A549 (cell line): ENCODE measurements at regions not wholly inside any gene's neighbourhood (a gene's known extent, or its start where the extent isn't known, plus 50 kb on each side); places are given as distances from the start of the nearest gene placed in this dataset.
A peak's percentile ranks its signal among the peaks of the same experiment; 100 is the strongest.

Experiments used
- ATAC-seq, 2 experiments: fragments of 200-7000 bp in 1 of 2; fragments of >200 bp in 1 of 2; cut with Nextera tagmentation in 1 of 2; cut with Tn5 transposase in 1 of 2; 3 replicates each; pipeline versions ENCODE4 v1.8.0 to v1.9.1; 2018 to 2020; ENCODE audit warnings: mild to moderate bottlenecking in 1 of 2, moderate library complexity in 1 of 2
- CTCF ChIA-PET: fragments of 300-600 bp; sonication (Branson Sonifier 250); formaldehyde crosslinking; extraction: SDS; loops from one replicate; lab custom pipeline; 2021; ENCODE audit warnings: antibody characterized with exemption, inconsistent platforms; lab: Yijun Ruan, JAX
- POLR2A ChIA-PET: fragments of 350-600 bp; formaldehyde crosslinking; extraction: SDS; loops from one replicate; lab custom pipeline; 2021; ENCODE audit warnings: antibody characterized with exemption, inconsistent platforms; lab: Yijun Ruan, JAX
- DNase-seq, 2 experiments: peaks; one replicate each; pipeline versions ENCODE4 v3.0.0 to v3.0.0-alpha.2; 2011 to 2016; ENCODE audit warnings: low read depth in 1 of 2, low spot score in 1 of 2
- FAIRE-seq: peaks from 2 replicates; lab custom pipeline; 2011; peaks lifted over from hg19 to GRCh38; lab: Jason Lieb, UNC
- H3K27ac ChIP-seq, 2 experiments: fragments of >200 bp; sonication (Bioruptor Twin); formaldehyde crosslinking; 3 replicates each; pipeline ENCODE4 v1.5.1; 2016 to 2017
- H3K4me1 ChIP-seq: fragments of >200 bp; sonication (Bioruptor Twin); formaldehyde crosslinking; 3 replicates; pipeline ENCODE4 v1.6.1; 2016
- H3K4me2 ChIP-seq: fragments of >200 bp; sonication (Bioruptor Twin); formaldehyde crosslinking; 3 replicates; pipeline ENCODE4 v1.6.1; 2016
- H3K4me3 ChIP-seq: fragments of >200 bp; sonication (Bioruptor Twin); formaldehyde crosslinking; 3 replicates; pipeline ENCODE4 v1.5.1; 2016
- H3K9me3 ChIP-seq: fragments of >200 bp; sonication (Bioruptor Twin); formaldehyde crosslinking; 3 replicates; pipeline ENCODE4 v1.6.1; 2016
- ATOH8 ChIP-seq: fragments of 250-450 bp; sonication (Bioruptor Pico); IDR thresholded peaks from 2 replicates; pipeline ENCODE4 v1.5.0; 2020; ENCODE audit warnings: low read depth, mild to moderate bottlenecking, moderate library complexity
- BCL3 ChIP-seq: fragments of >200 bp; sonication (Bioruptor Twin); formaldehyde crosslinking; IDR thresholded peaks from 3 replicates; pipeline ENCODE4 v1.6.1; 2016
- BHLHE40 ChIP-seq: IDR thresholded peaks from 2 replicates; pipeline ENCODE4 v1.6.1; 2012; ENCODE audit warnings: low read depth, low read length, inconsistent platforms
- CBX8 ChIP-seq: fragments of 200-600 bp; sonication (generic); IDR thresholded peaks from 2 replicates; pipeline ENCODE4 v1.6.1; 2016
- CEBPB ChIP-seq, 2 experiments: fragments of >200 bp in 1 of 2; sonication (Bioruptor Twin) in 1 of 2; formaldehyde crosslinking in 1 of 2; IDR thresholded peaks; 2 replicates each; pipeline ENCODE4 v1.6.1; 2012 to 2016
- CHD2 ChIP-seq: fragments of 150-350 bp; IDR thresholded peaks from 2 replicates; pipeline ENCODE4 v1.6.1; 2014; ENCODE audit warnings: low read length; ENCODE audit not compliant: partially characterized antibody
- E2F6 ChIP-seq: IDR thresholded peaks from 2 replicates; pipeline ENCODE4 v1.6.1; 2012; ENCODE audit warnings: low read depth, borderline replicate concordance
- EHMT2 ChIP-seq: fragments of 200-600 bp; sonication (generic); IDR thresholded peaks from 2 replicates; pipeline ENCODE4 v1.6.1; 2016; ENCODE audit warnings: antibody characterized with exemption, low read depth, mild to moderate bottlenecking, moderate library complexity
- ESRRA ChIP-seq: fragments of 150-350 bp; IDR thresholded peaks from 2 replicates; pipeline ENCODE4 v1.6.1; 2014; ENCODE audit warnings: mild to moderate bottlenecking, low read length, borderline replicate concordance
- FOSB ChIP-seq: fragments of 250-450 bp; sonication (Bioruptor Pico); IDR thresholded peaks from 2 replicates; pipeline ENCODE4 v1.5.0; 2020; ENCODE audit warnings: mild to moderate bottlenecking, moderate library complexity
- FOSL2 ChIP-seq, 2 experiments: fragments of 450-650 bp in 1 of 2; fragments of >200 bp in 1 of 2; sonication (Bioruptor Twin) in 1 of 2; formaldehyde crosslinking; IDR thresholded peaks; 2 replicates each; pipeline versions ENCODE4 v1.5.0 to v1.6.1; 2016 to 2020; ENCODE audit warnings: mild to moderate bottlenecking in 1 of 2, moderate library complexity in 1 of 2
- FOXS1 ChIP-seq: fragments of 250-450 bp; sonication (Bioruptor Pico); IDR thresholded peaks from 2 replicates; pipeline ENCODE4 v1.5.0; 2020; ENCODE audit warnings: mild to moderate bottlenecking, moderate library complexity
- HEYL ChIP-seq: fragments of 250-450 bp; sonication (Bioruptor Pico); IDR thresholded peaks from 2 replicates; pipeline ENCODE4 v1.8.0; 2021; ENCODE audit warnings: mild to moderate bottlenecking, moderate library complexity
- JUN ChIP-seq, 2 experiments: fragments of >200 bp; sonication (Bioruptor Twin); formaldehyde crosslinking; IDR thresholded peaks; 2 replicates in 1 of 2; 3 replicates in 1 of 2; pipeline ENCODE4 v1.6.1; 2016 to 2017
- MAFK ChIP-seq: fragments of 450-650 bp; IDR thresholded peaks from 2 replicates; pipeline ENCODE4 v1.6.1; 2014; ENCODE audit not compliant: partially characterized antibody
- MAX ChIP-seq: IDR thresholded peaks from 2 replicates; pipeline ENCODE4 v1.6.1; 2012
- MYC ChIP-seq: IDR thresholded peaks from 2 replicates; pipeline ENCODE4 v1.6.1; 2012; ENCODE audit warnings: mild to moderate bottlenecking, inconsistent platforms, low read length, improper control_type of control experiment, borderline replicate concordance
- NFE2L2 ChIP-seq: fragments of 150-350 bp; conservative IDR thresholded peaks from 2 replicates; pipeline ENCODE4 v1.6.1; 2014; ENCODE audit warnings: low read length
- NPAS2 ChIP-seq: fragments of 250-450 bp; sonication (Bioruptor Pico); IDR thresholded peaks from 2 replicates; pipeline ENCODE4 v1.8.0; 2022; ENCODE audit warnings: mild to moderate bottlenecking, moderate library complexity, borderline replicate concordance
- NR3C1 ChIP-seq: fragments of >200 bp; sonication (Bioruptor Twin); formaldehyde crosslinking; IDR thresholded peaks from 3 replicates; pipeline ENCODE4 v1.6.1; 2017
- PHF8 ChIP-seq: fragments of 200-600 bp; sonication (generic); IDR thresholded peaks from 2 replicates; pipeline ENCODE4 v1.6.1; 2016; ENCODE audit warnings: low read depth, mild to moderate bottlenecking, antibody characterized with exemption, moderate library complexity, borderline replicate concordance
- POLR2A ChIP-seq: IDR thresholded peaks from 2 replicates; pipeline ENCODE4 v1.6.1; 2012; ENCODE audit warnings: mild to moderate bottlenecking, low read length
- POLR2AphosphoS2 ChIP-seq: conservative IDR thresholded peaks from 2 replicates; pipeline ENCODE4 v1.6.1; 2012; ENCODE audit warnings: low read length, improper control_type of control experiment, inconsistent platforms
- RCOR1 ChIP-seq: fragments of 150-350 bp; IDR thresholded peaks from 2 replicates; pipeline ENCODE4 v1.6.1; 2014; ENCODE audit warnings: antibody characterized with exemption, low read length, low read depth
- RFX5 ChIP-seq: fragments of 450-650 bp; IDR thresholded peaks from 2 replicates; pipeline ENCODE4 v1.7.1; 2014; ENCODE audit warnings: antibody characterized with exemption, mild to moderate bottlenecking, moderate library complexity
- TFCP2L1 ChIP-seq: fragments of 250-450 bp; sonication (Bioruptor Pico); IDR thresholded peaks from 2 replicates; pipeline ENCODE4 v1.5.0; 2021; ENCODE audit warnings: mild to moderate bottlenecking
- USF2 ChIP-seq: fragments of 450-650 bp; IDR thresholded peaks from 2 replicates; pipeline ENCODE4 v1.6.1; 2014; ENCODE audit warnings: antibody characterized with exemption
- ZC3H11A ChIP-seq: fragments of 450-650 bp; IDR thresholded peaks from 2 replicates; pipeline ENCODE4 v1.6.1; 2014; ENCODE audit warnings: antibody characterized with exemption, mild to moderate bottlenecking
- ZNF302 ChIP-seq: fragments of 250-450 bp; sonication (Bioruptor Pico); IDR thresholded peaks from 2 replicates; pipeline ENCODE4 v1.9.0; 2021; ENCODE audit warnings: inconsistent platforms, mild to moderate bottlenecking, moderate library complexity
- ZSCAN20 ChIP-seq: fragments of 250-450 bp; sonication (Bioruptor Pico); IDR thresholded peaks from 2 replicates; pipeline ENCODE4 v1.8.0; 2022; ENCODE audit warnings: mild to moderate bottlenecking, moderate library complexity
- WGBS: methylation state at CpG from one replicate; pipeline ENCODE4 v1.1.6; 2017; ENCODE audit errors: missing lambda C conversion rate; 5-methylcytosine and 5-hydroxymethylcytosine counted together

GRCh38 chr9:74348777-74349176 is 148.4 kb upstream of the RORB start:
- 2% methylated on average over 3 of the region's 3 CpGs for WGBS
- no peak overlapping the region for H3K4me3 ChIP-seq
- no peak for FAIRE-seq
- H3K27ac ChIP-seq: no peak overlapping the region
- no peak for DNase-seq
- CTCF ChIA-PET: no interaction called here
- H3K4me2 ChIP-seq: no peak overlapping the region
- TF ChIP-seq TFCP2L1 (CRISPR knock-in tag) (no peak), PHF8 (no peak), FOXS1 (CRISPR knock-in tag) (no peak), ZSCAN20 (CRISPR knock-in tag) (no peak), MYC (no peak), NPAS2 (no peak), POLR2A (no peak), NR3C1 (no peak), ATOH8 (CRISPR knock-in tag) (no peak), JUN (IDR thresholded peaks at IDR 0.05) (no peak), CEBPB (IDR thresholded peaks at IDR 0.05) (no peak)
- H3K9me3 ChIP-seq: no peaks in the 10 kb centered on the region
- POLR2A ChIA-PET: no interaction called here
- ATAC-seq: no peak
- no peaks in the 10 kb centered on the region for H3K4me1 ChIP-seq

GRCh38 chr9:74355107-74355506 is 142.0 kb upstream of the RORB start:
- 36% methylated on average over 2 of the region's 2 CpGs for WGBS
- no peaks in the 10 kb centered on the region for H3K4me1 ChIP-seq
- TF ChIP-seq MAFK (peak; percentile 79), TFCP2L1 (CRISPR knock-in tag) (no peak)
- TF ChIP-seq, all 56 proteins: peak for 1
- ATAC-seq (no peak), FAIRE-seq (no peak), DNase-seq (no peak)
- Histone ChIP-seq H3K4me2 (no peak overlapping the region), H3K4me3 (no peak overlapping the region), H3K27ac (no peak overlapping the region), H3K9me3 (no peaks in the 10 kb centered on the region)
- CTCF ChIA-PET: interaction anchor here (0.7 kb wide), 1 partner anchor 66 kb away, joined by 3 read pairs; no protein-coding TSS in a partner anchor
- POLR2A ChIA-PET: no interaction called here

GRCh38 chr9:74357577-74357976 is 139.6 kb upstream of the RORB start:
- no peaks in the 10 kb centered on the region for H3K9me3 ChIP-seq
- H3K27ac ChIP-seq: no peak overlapping the region
- CTCF ChIA-PET: no interaction called here
- H3K4me1 ChIP-seq: no peaks in the 10 kb centered on the region
- no peak for TF ChIP-seq NFE2L2
- no peak for TF ChIP-seq EHMT2
- TF ChIP-seq CBX8: no peak
- TF ChIP-seq BCL3: no peak
- TF ChIP-seq ZNF302 (CRISPR knock-in tag): no peak
- TF ChIP-seq NPAS2: no peak
- TF ChIP-seq USF2: no peak
- no peak for TF ChIP-seq CEBPB (IDR thresholded peaks at IDR 0.05)
- no peak for TF ChIP-seq RCOR1
- no peak for TF ChIP-seq NR3C1
- TF ChIP-seq, all 56 proteins: peak for 0
- ATAC-seq: no peak
- 0% methylated on average over 2 of the region's 2 CpGs for WGBS
- FAIRE-seq: no peak
- POLR2A ChIA-PET: no interaction called here
- Histone ChIP-seq H3K4me3 (no peak overlapping the region), H3K4me2 (no peak overlapping the region)
- no peak for DNase-seq

- DNase-seq: no peak
- ChIA-PET POLR2A (no interaction called here), CTCF (no interaction called here)
- Histone ChIP-seq H3K9me3 (no peaks in the 10 kb centered on the region), H3K4me2 (no peak overlapping the region), H3K27ac (no peak overlapping the region), H3K4me3 (no peak overlapping the region), H3K4me1 (no peaks in the 10 kb centered on the region)
- no peak for FAIRE-seq
- no peak for TF ChIP-seq FOSB (CRISPR knock-in tag)
- TF ChIP-seq HEYL: no peak
- no peak for TF ChIP-seq E2F6
- TF ChIP-seq BHLHE40: no peak
- no peak for TF ChIP-seq FOSL2 (IDR thresholded peaks at IDR 0.05)
- no peak for TF ChIP-seq FOSL2 (CRISPR knock-in tag; IDR thresholded peaks at IDR 0.05)
- no peak for TF ChIP-seq RFX5
- TF ChIP-seq ZC3H11A: no peak
- TF ChIP-seq MAX: no peak
- no peak for TF ChIP-seq POLR2A
- no peak for TF ChIP-seq TFCP2L1 (CRISPR knock-in tag)
- no peak for TF ChIP-seq MAFK
- TF ChIP-seq CHD2: no peak
- no peak for TF ChIP-seq NR3C1
- no peak for TF ChIP-seq ESRRA
- no peak for TF ChIP-seq CEBPB (IDR thresholded peaks at IDR 0.05)
- no peak for TF ChIP-seq POLR2AphosphoS2
- WGBS: 5% methylated on average over 4 of the region's 4 CpGs
- no peak for ATAC-seq
Measured at GRCh38 chr9:74358959-74359358, 138.2 kb upstream of the RORB start.
